HepG2 (cell line): ENCODE measurements at regions not wholly inside any gene's neighbourhood (a gene's known extent, or its start where the extent isn't known, plus 50 kb on each side); places are given as distances from the start of the nearest gene placed in this dataset.

Source experiments
- ATAC-seq: fragments of 200-7000 bp; cut with Tn5 transposase; 3 replicates; pipeline ENCODE4 v1.9.1; 2020; ENCODE audit warnings: mild to moderate bottlenecking, moderate library complexity
- BruUV-seq: library from RNA; stranded (reverse); fragments of 400-500 nt; replicated peaks from 2 replicates; lab custom pipeline; 2021; lab: Mats Ljungman, UMichigan
- CTCF ChIA-PET: fragments of 300-600 bp; formaldehyde crosslinking; extraction: SDS; loops from one replicate; lab custom pipeline; 2021; ENCODE audit warnings: low total read pairs, inconsistent platforms, low intra/inter-chr PET ratio; lab: Yijun Ruan, JAX
- POLR2A ChIA-PET: fragments of 350-600 bp; sonication (Branson Sonifier 250); formaldehyde crosslinking; loops from one replicate; lab custom pipeline; 2020; ENCODE audit warnings: antibody characterized with exemption, inconsistent platforms; lab: Yijun Ruan, JAX
- DNase-seq: peaks from one replicate; pipeline ENCODE4 v3.0.0-alpha.2; 2015; ENCODE audit warnings: low spot score
- FAIRE-seq: peaks from 3 replicates; lab custom pipeline; 2011; peaks lifted over from hg19 to GRCh38; lab: Jason Lieb, UNC
- H2AFZ ChIP-seq: one replicate; pipeline ENCODE4 v1.6.1; 2011; ENCODE audit warnings: low read length, inconsistent platforms
- H3K27ac ChIP-seq: fragments of 300-600 bp; 3 replicates; pipeline ENCODE4 v1.8.0; 2011; ENCODE audit warnings: mixed run types, mild to moderate bottlenecking, mixed read lengths, low read length, inconsistent platforms; ENCODE audit not compliant: insufficient read depth; ENCODE audit errors: extremely low read length
- H3K27me3 ChIP-seq, 2 experiments: fragments of 200-600 bp in 1 of 2; 2 replicates in 1 of 2; 3 replicates in 1 of 2; pipeline versions ENCODE4 v1.6.0 to v1.8.0; 2011; ENCODE audit warnings: low read length in 2 of 2, mild to moderate bottlenecking in 2 of 2, moderate library complexity in 2 of 2, inconsistent platforms in 1 of 2; ENCODE audit not compliant: insufficient read depth in 2 of 2, control insufficient read depth in 1 of 2
- H3K36me3 ChIP-seq, 2 experiments: fragments of 200-600 bp in 1 of 2; replicated peaks in 1 of 2; 2 replicates in 1 of 2; 3 replicates in 1 of 2; pipeline versions ENCODE4 v1.5.1 to v1.8.0; 2011; ENCODE audit warnings: low read length in 2 of 2, inconsistent platforms in 1 of 2; ENCODE audit not compliant: insufficient read depth in 2 of 2, control insufficient read depth in 1 of 2
- H3K4me1 ChIP-seq: 2 replicates; pipeline ENCODE4 v1.5.1; 2012; ENCODE audit warnings: low read length, inconsistent platforms; ENCODE audit not compliant: insufficient read depth
- H3K4me2 ChIP-seq: 2 replicates; pipeline ENCODE4 v1.6.0; 2011; ENCODE audit warnings: low read depth, low read length, inconsistent platforms
- H3K4me3 ChIP-seq, 3 experiments: fragments of 200-600 bp in 1 of 3; sonication (generic), shearing (Covaris generic) in 1 of 3; replicated peaks in 1 of 3; 2 replicates each; pipeline ENCODE4 v1.5.1; 2011 to 2016; ENCODE audit warnings: low read length in 3 of 3, inconsistent platforms in 2 of 3, low read depth in 2 of 3, mild to moderate bottlenecking in 2 of 3, control low read depth in 1 of 3, mixed read lengths in 1 of 3; ENCODE audit not compliant: insufficient read depth in 1 of 3
- H3K79me2 ChIP-seq: one replicate; pipeline ENCODE4 v1.6.1; 2011; ENCODE audit warnings: low read length, inconsistent platforms; ENCODE audit not compliant: insufficient read depth
- H3K9ac ChIP-seq: 2 replicates; pipeline ENCODE4 v1.6.0; 2011; ENCODE audit warnings: mild to moderate bottlenecking, low read depth, low read length, inconsistent platforms; ENCODE audit not compliant: insufficient read depth
- H3K9me3 ChIP-seq: 2 replicates; pipeline ENCODE4 v1.5.1; 2012; ENCODE audit warnings: mild to moderate bottlenecking, low read length
- H4K20me1 ChIP-seq: 2 replicates; pipeline ENCODE4 v1.6.0; 2011; ENCODE audit warnings: inconsistent platforms, mild to moderate bottlenecking, low read length, moderate library complexity; ENCODE audit not compliant: insufficient read depth
- CBX1 ChIP-seq: IDR thresholded peaks from one replicate; pipeline ENCODE4 v1.6.1; 2016; ENCODE audit warnings: antibody characterized with exemption, low read depth
- FOXO1 ChIP-seq: sonication (generic); formaldehyde crosslinking; IDR thresholded peaks from 2 replicates; pipeline ENCODE4 v1.4.0; 2020; ENCODE audit warnings: missing genetic modification reagents
- GABPA ChIP-seq, 2 experiments: IDR thresholded peaks; 2 replicates each; pipeline ENCODE4 v1.6.1; 2011 to 2016; ENCODE audit warnings: low read depth in 2 of 2, low read length in 1 of 2, missing biosample characterization in 1 of 2, missing genetic modification characterization in 1 of 2
- HOXA9 ChIP-seq: sonication (generic); formaldehyde crosslinking; IDR thresholded peaks from 2 replicates; pipeline ENCODE4 v1.8.1; 2022; ENCODE audit warnings: missing genetic modification reagents, mild to moderate bottlenecking, moderate library complexity, borderline replicate concordance
- MED8 ChIP-seq: sonication (generic); formaldehyde crosslinking; IDR thresholded peaks from 2 replicates; pipeline ENCODE4 v1.8.1; 2023; ENCODE audit warnings: mild to moderate bottlenecking, missing genetic modification reagents; ENCODE audit not compliant: insufficient replicate concordance
- NONO ChIP-seq, 2 experiments: fragments of 450-650 bp in 1 of 2; sonication (generic) in 1 of 2; formaldehyde crosslinking in 1 of 2; IDR thresholded peaks in 1 of 2; conservative IDR thresholded peaks in 1 of 2; 2 replicates each; pipeline versions ENCODE4 v1.6.1 to v1.8.0; 2017 to 2022; ENCODE audit warnings: mild to moderate bottlenecking in 1 of 2, missing genetic modification reagents in 1 of 2, moderate library complexity in 1 of 2
- RBM39 ChIP-seq: fragments of 200-400 bp; formaldehyde crosslinking; IDR thresholded peaks from one replicate; pipeline ENCODE4 v1.6.1; 2018; ENCODE audit warnings: antibody characterized with exemption, mild to moderate bottlenecking, low read depth, low read length; ENCODE audit not compliant: poor library complexity, severe bottlenecking
- RFXAP ChIP-seq: sonication (generic); formaldehyde crosslinking; IDR thresholded peaks from 2 replicates; pipeline ENCODE4 v1.4.0; 2020; ENCODE audit warnings: missing genetic modification reagents, borderline replicate concordance
- ZBTB38 ChIP-seq: sonication (generic); formaldehyde crosslinking; IDR thresholded peaks from 2 replicates; pipeline ENCODE4 v1.5.1; 2020; ENCODE audit warnings: mild to moderate bottlenecking, missing genetic modification reagents
- ZBTB39 ChIP-seq: sonication (generic); formaldehyde crosslinking; IDR thresholded peaks from 2 replicates; pipeline ENCODE4 v1.5.0; 2020; ENCODE audit warnings: missing genetic modification reagents
- ZFAT ChIP-seq: sonication (generic); formaldehyde crosslinking; conservative IDR thresholded peaks from 2 replicates; pipeline ENCODE4 v1.8.1; 2023; ENCODE audit warnings: missing genetic modification reagents, inconsistent platforms
- ZNF337 ChIP-seq: sonication (generic); formaldehyde crosslinking; IDR thresholded peaks from 2 replicates; pipeline ENCODE4 v1.5.1; 2020; ENCODE audit warnings: missing genetic modification reagents, low read depth, mild to moderate bottlenecking, borderline replicate concordance
- ZNF780A ChIP-seq: sonication (generic); formaldehyde crosslinking; IDR thresholded peaks from 2 replicates; pipeline ENCODE4 v1.8.0; 2022; ENCODE audit warnings: mild to moderate bottlenecking, missing genetic modification reagents, moderate library complexity
- ZNF781 ChIP-seq: sonication (generic); formaldehyde crosslinking; IDR thresholded peaks from 2 replicates; pipeline ENCODE4 v1.5.1; 2020; ENCODE audit warnings: borderline replicate concordance, mild to moderate bottlenecking, missing genetic modification reagents; ENCODE audit errors: not compliant biosample characterization
- WGBS: methylation state at CpG from one replicate; pipeline ENCODE4 v1.1.6; 2017; ENCODE audit warnings: low lambda C conversion rate; 5-methylcytosine and 5-hydroxymethylcytosine counted together
- in situ Hi-C: cut with HindIII; loops from 2 replicates; pipeline ENCODE4 v1.10.0; 2017; ENCODE audit warnings: low pct_unique_long_range_greater_than_20kb; ENCODE audit not compliant: extremely low pct_ligation_motif_present
- intact Hi-C: fragments of 100-400 bp; cut with micrococcal nuclease; formaldehyde crosslinking; loops from one replicate; pipeline ENCODE4 v1.10.0; 2022; ENCODE audit not compliant: unreplicated experiment

- Histone ChIP-seq H3K27ac (no peak overlapping the region), H3K27me3 (no peaks in the 10 kb centered on the region), H4K20me1 (no peaks in the 10 kb centered on the region), H3K9ac (no peak overlapping the region), H3K4me2 (no peak overlapping the region), H2AFZ (no peak overlapping the region), H3K9me3 (no peaks in the 10 kb centered on the region), H3K4me1 (no peaks in the 10 kb centered on the region), H3K4me3 (no peak overlapping the region), H3K79me2 (no peaks in the 10 kb centered on the region), H3K36me3 (no peaks in the 10 kb centered on the region)
- DNase-seq = no peak
- no peak for ATAC-seq
- intact Hi-C loops = no loop called here
- TF ChIP-seq MED8 (CRISPR knock-in tag) (no peak), ZBTB39 (CRISPR knock-in tag) (no peak), RFXAP (CRISPR knock-in tag) (no peak), FOXO1 (CRISPR knock-in tag) (no peak), ZNF337 (no peak), ZNF781 (no peak), ZNF780A (CRISPR knock-in tag) (no peak), ZFAT (CRISPR knock-in tag) (no peak), NONO (IDR thresholded peaks at IDR 0.05) (no peak), NONO (CRISPR knock-in tag; conservative IDR thresholded peaks at IDR 0.05) (no peak), CBX1 (no peak), ZBTB38 (CRISPR knock-in tag) (no peak), RBM39 (no peak), GABPA (IDR thresholded peaks at IDR 0.05; ENCODE audit: low read depth, low read length) (no peak), GABPA (CRISPR knock-in tag; IDR thresholded peaks at IDR 0.05; ENCODE audit: low read depth) (no peak), HOXA9 (CRISPR knock-in tag) (no peak)
- CTCF ChIA-PET = no interaction called here
- no peak for FAIRE-seq
- no TSS peak for BruUV-seq
- POLR2A ChIA-PET = no interaction called here
- WGBS = 4% methylated on average over 3 of the region's 3 CpGs
- in situ Hi-C loops = loop anchor here (5.0 kb wide), 1 partner anchor 1097 kb away; no protein-coding TSS in a partner anchor
These were observed 158.6 kb upstream of the CDH8 start for GRCh38 chr16:62194828-62195227.
